ENCODE measurements at regions not wholly inside any gene's neighbourhood (a gene's known extent, or its start where the extent isn't known, plus 50 kb on each side); places are given as distances from the start of the nearest gene placed in this dataset.
"Not testable (repeated sequence)": the region's sequence is repeated elsewhere in the genome, so short reads cannot be mapped to it uniquely, and the experiment has no call there.

DNA sequence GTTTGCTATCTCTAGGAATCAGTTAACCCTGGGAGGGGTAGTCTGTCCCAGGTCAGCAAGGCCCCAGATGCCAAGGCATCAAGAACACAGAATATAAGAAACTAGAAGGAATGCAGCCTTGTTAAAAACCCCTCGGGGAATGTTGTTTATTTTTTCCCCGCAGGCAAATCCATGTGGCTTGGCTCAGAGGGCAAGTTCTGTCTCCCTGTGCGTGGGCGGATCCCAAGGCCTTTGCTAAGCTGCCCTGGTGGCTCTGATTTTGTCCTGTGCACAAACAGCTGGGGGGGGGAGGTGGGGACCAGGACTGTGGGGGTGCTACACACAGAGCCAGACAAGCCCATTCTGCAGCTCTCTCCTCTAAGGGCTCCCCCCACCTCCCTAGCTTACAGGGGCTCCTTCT is 776.8 kb upstream of the TPTE start:
- TF ChIP-seq, protein P1, sequence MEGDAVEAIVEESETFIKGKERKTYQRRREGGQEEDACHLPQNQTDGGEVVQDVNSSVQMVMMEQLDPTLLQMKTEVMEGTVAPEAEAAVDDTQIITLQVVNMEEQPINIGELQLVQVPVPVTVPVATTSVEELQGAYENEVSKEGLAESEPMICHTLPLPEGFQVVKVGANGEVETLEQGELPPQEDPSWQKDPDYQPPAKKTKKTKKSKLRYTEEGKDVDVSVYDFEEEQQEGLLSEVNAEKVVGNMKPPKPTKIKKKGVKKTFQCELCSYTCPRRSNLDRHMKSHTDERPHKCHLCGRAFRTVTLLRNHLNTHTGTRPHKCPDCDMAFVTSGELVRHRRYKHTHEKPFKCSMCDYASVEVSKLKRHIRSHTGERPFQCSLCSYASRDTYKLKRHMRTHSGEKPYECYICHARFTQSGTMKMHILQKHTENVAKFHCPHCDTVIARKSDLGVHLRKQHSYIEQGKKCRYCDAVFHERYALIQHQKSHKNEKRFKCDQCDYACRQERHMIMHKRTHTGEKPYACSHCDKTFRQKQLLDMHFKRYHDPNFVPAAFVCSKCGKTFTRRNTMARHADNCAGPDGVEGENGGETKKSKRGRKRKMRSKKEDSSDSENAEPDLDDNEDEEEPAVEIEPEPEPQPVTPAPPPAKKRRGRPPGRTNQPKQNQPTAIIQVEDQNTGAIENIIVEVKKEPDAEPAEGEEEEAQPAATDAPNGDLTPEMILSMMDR (conservative IDR thresholded peaks at IDR 0.05; ENCODE audit: low read length), result not testable (repeated sequence)
- not testable (repeated sequence) for TF ChIP-seq EZH2phosphoT487 (IDR thresholded peaks at IDR 0.05; ENCODE audit: borderline replicate concordance, low read depth, low read length)
